Neural progenitor cell (in vitro differentiated cells): ENCODE measurements at regions not wholly inside any gene's neighbourhood (a gene's known extent, or its start where the extent isn't known, plus 50 kb on each side); places are given as distances from the start of the nearest gene placed in this dataset.

ENCODE experiments used
- CTCF ChIP-seq: fragments of 200-600 bp; sonication (generic); IDR thresholded peaks from 2 replicates; pipeline ENCODE4 v1.5.1; 2017; ENCODE audit warnings: antibody characterized with exemption, mild to moderate bottlenecking
- EZH2phosphoT487 ChIP-seq: fragments of 200-600 bp; sonication (generic); IDR thresholded peaks from 2 replicates; pipeline ENCODE4 v1.6.1; 2017; ENCODE audit warnings: antibody characterized with exemption

- no peak for TF ChIP-seq CTCF
- no peak for TF ChIP-seq EZH2phosphoT487
Measured at GRCh38 chr4:63583007-63583406, 826.2 kb downstream of the TECRL start.
